ENCODE measurements at regions not wholly inside any gene's neighbourhood (a gene's known extent, or its start where the extent isn't known, plus 50 kb on each side); places are given as distances from the start of the nearest gene placed in this dataset.
A peak's percentile ranks its signal among the peaks of the same experiment; 100 is the strongest.

DNA sequence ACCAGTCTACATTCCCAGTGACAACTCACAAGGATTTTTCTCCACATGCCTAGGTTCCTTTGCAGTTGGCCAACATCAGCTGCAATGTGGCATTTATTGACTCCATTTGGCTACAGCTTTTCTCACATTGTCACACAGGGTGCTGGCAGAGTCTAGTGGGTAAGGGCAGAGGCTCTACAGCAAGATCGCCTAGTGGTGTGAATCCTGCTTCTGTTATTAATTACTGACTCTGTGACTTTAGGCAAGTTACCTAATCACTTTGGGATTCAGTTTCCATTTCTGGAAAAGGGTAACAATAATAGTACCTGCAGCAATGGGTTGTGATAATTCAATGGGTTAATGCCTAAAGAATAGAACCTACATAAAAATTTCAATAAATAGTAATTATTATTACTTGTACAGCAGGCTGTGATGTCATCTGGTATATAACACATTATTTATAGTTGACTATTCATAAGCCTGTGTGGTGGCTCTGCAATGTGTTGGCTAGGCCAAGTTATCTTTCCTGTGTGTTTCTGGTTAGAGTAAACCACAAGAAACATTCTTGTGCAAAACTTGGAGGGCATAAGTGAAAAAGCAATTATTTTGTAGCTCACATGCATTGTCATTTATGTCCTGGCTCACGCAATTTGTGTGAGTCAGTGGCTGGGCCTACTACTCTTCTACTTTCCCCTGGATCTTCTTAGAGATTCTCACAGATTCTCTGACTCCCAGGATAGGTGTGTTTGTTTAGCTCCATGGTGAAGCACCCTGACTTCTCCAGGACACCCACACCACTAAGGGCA is 59.5 kb downstream of the PTGS2 start:
- H3K4me1 ChIP-seq (ENCODE audit: control insufficient read depth, insufficient read depth, low read length) = peaks cover 2% of the 10 kb centered on the region; the same call in 1 of the 2 replicates
- no peak overlapping the region for H3K27ac ChIP-seq (ENCODE audit: low read length)
- WGBS (ENCODE audit: insufficient coverage, insufficient read length) = no CpG with 5 or more reads among the region's 2 CpGs
- DNase-seq (ENCODE audit: low read depth, low spot score) = no peak
- no peaks in the 10 kb centered on the region for H3K27me3 ChIP-seq (ENCODE audit: control insufficient read depth, insufficient read depth, low read length)
- no peaks in the 10 kb centered on the region for H3K36me3 ChIP-seq (ENCODE audit: control insufficient read depth, insufficient read depth, low read length)
- no peak overlapping the region for H3K4me3 ChIP-seq (ENCODE audit: low read length)
- H3K9me3 ChIP-seq (ENCODE audit: control insufficient read depth, insufficient read depth, low read length) = no peaks in the 10 kb centered on the region

DNA sequence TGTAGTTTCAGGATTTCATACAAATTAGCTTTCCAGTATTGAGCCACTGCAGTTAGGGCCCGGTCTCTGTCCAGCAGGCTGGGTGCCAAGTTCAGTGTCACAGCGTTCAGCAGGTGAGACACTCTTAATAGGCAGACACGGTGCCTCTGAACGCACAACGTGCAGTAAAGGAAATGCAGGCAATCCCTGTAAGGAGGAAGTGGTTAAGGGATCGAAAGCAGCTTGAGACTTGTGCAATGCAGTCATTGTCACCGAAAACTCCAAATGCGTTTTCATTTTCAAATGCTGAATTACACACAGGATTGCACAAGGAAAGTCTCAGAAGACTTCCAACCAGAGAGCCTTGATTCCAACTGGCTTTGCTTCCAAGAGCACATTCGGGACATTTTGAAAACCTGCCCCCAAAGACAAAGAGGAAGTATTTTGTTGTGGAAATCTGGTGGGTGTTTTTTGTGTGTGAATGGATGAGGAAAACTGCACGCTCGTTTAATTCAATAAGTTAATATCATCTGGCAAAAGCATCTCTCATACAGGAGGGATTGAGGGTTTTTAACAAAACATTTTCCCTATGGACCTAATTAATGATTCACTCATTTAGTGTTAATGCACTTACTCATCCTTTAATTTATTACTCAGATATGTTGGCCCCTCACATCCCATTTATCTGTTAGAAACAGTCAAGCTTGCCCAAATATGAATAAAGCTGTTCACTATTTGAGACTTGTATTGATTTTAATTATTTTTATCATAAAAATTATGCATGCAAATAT is 61.6 kb downstream of the PTGS2 start:
- no peaks in the 10 kb centered on the region for H3K36me3 ChIP-seq (ENCODE audit: control insufficient read depth, insufficient read depth, low read length)
- H3K27ac ChIP-seq (ENCODE audit: low read length) = no peak overlapping the region
- no CpG with 5 or more reads among the region's 11 CpGs for WGBS (ENCODE audit: insufficient coverage, insufficient read length)
- H3K9me3 ChIP-seq (ENCODE audit: control insufficient read depth, insufficient read depth, low read length) = no peaks in the 10 kb centered on the region
- no peaks in the 10 kb centered on the region for H3K27me3 ChIP-seq (ENCODE audit: control insufficient read depth, insufficient read depth, low read length)
- H3K4me3 ChIP-seq (ENCODE audit: low read length) = no peak overlapping the region
- DNase-seq (ENCODE audit: low read depth, low spot score) = no peak
- H3K4me1 ChIP-seq (ENCODE audit: control insufficient read depth, insufficient read depth, low read length) = peaks cover 2% of the 10 kb centered on the region; the same call in 1 of the 2 replicates

DNA sequence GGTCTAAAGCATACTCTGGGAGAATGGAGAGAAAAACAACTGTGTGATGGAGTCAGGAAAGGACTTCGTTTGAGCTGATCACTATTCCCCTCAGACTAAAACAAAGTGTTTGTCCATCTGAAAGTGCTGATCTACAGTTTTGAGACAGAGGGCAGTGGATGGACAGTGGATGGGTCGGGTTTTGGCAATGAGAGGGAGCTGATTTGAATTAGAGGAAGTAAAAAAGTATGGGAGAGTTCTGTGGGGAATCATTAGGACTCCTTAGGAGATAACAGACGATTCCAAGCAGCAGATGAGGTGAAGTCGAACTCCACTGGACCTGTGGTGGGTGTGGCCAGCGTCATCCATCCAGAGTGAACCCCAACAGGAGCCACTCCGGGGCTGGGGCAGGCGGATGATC is 62.3 kb downstream of the PTGS2 start:
- no peaks in the 10 kb centered on the region for H3K36me3 ChIP-seq (ENCODE audit: control insufficient read depth, insufficient read depth, low read length)
- no peak overlapping the region for H3K27ac ChIP-seq (ENCODE audit: low read length)
- peaks cover 2% of the 10 kb centered on the region; the same call in 1 of the 2 replicates for H3K4me1 ChIP-seq (ENCODE audit: control insufficient read depth, insufficient read depth, low read length)
- DNase-seq (ENCODE audit: low read depth, low spot score) = no peak
- no peaks in the 10 kb centered on the region for H3K27me3 ChIP-seq (ENCODE audit: control insufficient read depth, insufficient read depth, low read length)
- no CpG with 5 or more reads among the region's 7 CpGs for WGBS (ENCODE audit: insufficient coverage, insufficient read length)
- H3K4me3 ChIP-seq (ENCODE audit: low read length) = no peak overlapping the region
- no peaks in the 10 kb centered on the region for H3K9me3 ChIP-seq (ENCODE audit: control insufficient read depth, insufficient read depth, low read length)

DNA sequence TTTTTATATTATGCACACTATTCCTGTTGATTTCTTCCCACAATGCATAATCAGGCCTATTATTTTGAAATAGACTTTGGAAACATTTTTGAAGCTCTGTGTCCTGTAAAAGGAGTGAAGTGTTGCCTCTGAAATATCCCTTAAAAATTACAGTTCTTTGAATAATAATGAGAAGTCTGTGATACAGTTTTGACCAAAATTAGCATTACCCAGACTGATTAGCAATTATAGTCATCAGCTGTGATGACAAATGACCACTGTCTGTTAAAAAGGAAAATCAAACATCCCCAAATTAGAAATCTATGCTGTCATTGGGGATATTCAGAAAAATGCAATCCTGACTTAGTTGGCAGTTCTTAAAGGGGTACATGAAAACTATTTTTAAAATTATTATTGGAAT is 63.7 kb downstream of the PTGS2 start:
- Histone ChIP-seq H3K27me3 (ENCODE audit: control insufficient read depth, insufficient read depth, low read length) (no peaks in the 10 kb centered on the region), H3K36me3 (ENCODE audit: control insufficient read depth, insufficient read depth, low read length) (no peaks in the 10 kb centered on the region), H3K27ac (ENCODE audit: low read length) (no peak overlapping the region), H3K4me3 (ENCODE audit: low read length) (no peak overlapping the region), H3K9me3 (ENCODE audit: control insufficient read depth, insufficient read depth, low read length) (no peaks in the 10 kb centered on the region), H3K4me1 (ENCODE audit: control insufficient read depth, insufficient read depth, low read length) (peaks cover 2% of the 10 kb centered on the region; the same call in 1 of the 2 replicates)
- no peak for DNase-seq (ENCODE audit: low read depth, low spot score)

DNA sequence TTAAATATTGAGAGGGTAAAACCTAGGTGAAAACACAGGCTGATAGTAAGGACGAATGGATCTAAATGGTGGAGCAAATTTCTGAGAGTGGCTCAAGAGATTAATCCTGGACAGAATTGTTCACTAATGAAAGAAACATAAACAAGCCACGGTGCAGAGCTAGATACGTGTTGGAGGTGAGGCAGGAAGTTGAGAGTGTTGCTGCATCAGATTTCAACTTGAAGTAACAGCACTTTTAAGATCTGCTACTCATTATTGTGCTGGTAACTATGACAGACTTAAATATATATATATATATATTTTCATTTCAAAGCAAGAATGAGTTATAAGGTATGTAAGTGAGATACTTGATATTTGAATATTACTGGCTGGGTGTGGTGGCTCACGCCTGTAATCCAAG is 64.9 kb downstream of the PTGS2 start:
- Histone ChIP-seq H3K27me3 (ENCODE audit: control insufficient read depth, insufficient read depth, low read length) (no peaks in the 10 kb centered on the region), H3K9me3 (ENCODE audit: control insufficient read depth, insufficient read depth, low read length) (no peaks in the 10 kb centered on the region), H3K27ac (ENCODE audit: low read length) (no peak overlapping the region), H3K36me3 (ENCODE audit: control insufficient read depth, insufficient read depth, low read length) (no peaks in the 10 kb centered on the region), H3K4me1 (ENCODE audit: control insufficient read depth, insufficient read depth, low read length) (peaks cover 2% of the 10 kb centered on the region; the same call in 1 of the 2 replicates), H3K4me3 (ENCODE audit: low read length) (no peak overlapping the region)
- DNase-seq (ENCODE audit: low read depth, low spot score) = no peak
- WGBS (ENCODE audit: insufficient coverage, insufficient read length) = no CpG with 5 or more reads among the region's 4 CpGs

DNA sequence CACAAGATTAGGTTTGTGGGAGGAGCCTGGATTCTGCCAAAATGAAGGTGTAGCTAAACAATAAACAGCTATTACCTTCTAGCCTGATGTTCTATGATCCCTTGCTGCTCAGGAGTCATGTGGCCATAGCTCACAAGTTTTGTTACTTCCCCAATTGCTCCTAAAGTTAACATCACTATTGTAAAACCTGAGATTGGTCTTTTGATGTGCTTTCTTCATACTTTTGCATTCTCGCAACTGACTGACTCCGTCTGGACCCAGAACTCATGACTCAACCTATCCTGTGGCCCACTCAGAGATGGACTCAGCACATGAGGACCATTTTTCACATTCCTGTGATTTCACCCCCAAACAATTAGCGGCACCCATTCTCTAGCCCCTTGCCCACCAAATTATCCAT is 69.1 kb downstream of the PTGS2 start:
- WGBS (ENCODE audit: insufficient coverage, insufficient read length) = no CpG with 5 or more reads among the region's 3 CpGs
- Histone ChIP-seq H3K9me3 (ENCODE audit: control insufficient read depth, insufficient read depth, low read length) (no peaks in the 10 kb centered on the region), H3K36me3 (ENCODE audit: control insufficient read depth, insufficient read depth, low read length) (no peaks in the 10 kb centered on the region), H3K27ac (ENCODE audit: low read length) (no peak overlapping the region), H3K27me3 (ENCODE audit: control insufficient read depth, insufficient read depth, low read length) (no peaks in the 10 kb centered on the region), H3K4me3 (ENCODE audit: low read length) (no peak overlapping the region), H3K4me1 (ENCODE audit: control insufficient read depth, insufficient read depth, low read length) (no peaks in the 10 kb centered on the region)
- no peak for DNase-seq (ENCODE audit: low read depth, low spot score)

DNA sequence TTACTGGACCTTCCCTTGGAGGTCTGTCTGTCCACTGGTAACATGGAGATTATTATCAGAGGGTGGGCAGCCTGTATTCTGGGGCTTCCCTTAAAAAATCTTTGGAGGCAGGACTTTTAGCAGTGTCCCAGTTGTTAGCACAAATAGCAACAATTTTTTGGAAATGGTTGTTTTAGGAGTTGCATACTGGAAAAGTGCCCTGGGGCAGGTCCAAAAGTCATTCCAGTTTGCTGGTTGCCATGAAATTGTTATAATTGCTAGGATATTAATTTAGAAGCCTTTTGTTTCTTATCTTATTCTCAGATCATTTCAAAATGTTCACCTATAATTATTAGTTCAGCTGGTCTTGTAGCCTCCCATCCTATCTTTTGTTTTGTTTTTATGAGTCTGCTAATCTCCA is 71.0 kb downstream of the PTGS2 start:
- DNase-seq (ENCODE audit: low read depth, low spot score) = no peak
- H3K36me3 ChIP-seq (ENCODE audit: control insufficient read depth, insufficient read depth, low read length) = no peaks in the 10 kb centered on the region
- no peaks in the 10 kb centered on the region for H3K27me3 ChIP-seq (ENCODE audit: control insufficient read depth, insufficient read depth, low read length)
- H3K4me3 ChIP-seq (ENCODE audit: low read length) = no peak overlapping the region
- no peak overlapping the region for H3K27ac ChIP-seq (ENCODE audit: low read length)
- H3K4me1 ChIP-seq (ENCODE audit: control insufficient read depth, insufficient read depth, low read length) = peaks cover 1% of the 10 kb centered on the region; the same call in 1 of the 2 replicates
- no peaks in the 10 kb centered on the region for H3K9me3 ChIP-seq (ENCODE audit: control insufficient read depth, insufficient read depth, low read length)

DNA sequence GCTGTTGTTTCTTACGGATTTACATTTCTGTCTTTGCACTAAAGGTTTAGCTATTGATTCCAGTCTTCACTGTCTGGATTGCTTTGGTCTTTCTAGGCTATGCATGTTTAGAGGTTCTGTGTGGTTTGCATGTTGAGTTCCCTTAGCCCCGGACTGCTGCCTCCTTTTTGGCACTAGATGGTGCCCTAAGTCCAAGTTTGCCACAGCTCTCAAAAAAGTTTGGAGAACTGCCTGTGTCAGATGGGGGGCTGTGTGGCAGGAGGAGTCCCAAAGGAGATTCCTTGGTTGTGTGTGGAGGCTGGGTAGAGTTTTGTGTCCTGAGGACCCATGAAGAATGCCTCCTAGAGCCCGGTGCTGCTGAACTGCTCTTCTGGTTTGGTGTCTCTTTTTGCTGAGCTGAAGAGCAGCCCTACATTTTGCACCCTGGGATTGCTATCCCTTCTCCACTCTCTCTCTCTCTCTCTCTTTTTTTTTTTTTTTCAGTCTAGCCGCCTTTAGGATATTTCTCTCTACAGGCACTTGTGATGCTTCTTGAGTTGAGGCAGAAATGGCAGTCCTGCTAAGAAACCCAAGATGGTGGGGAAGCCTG is 74.4 kb downstream of the PTGS2 start:
- Histone ChIP-seq H3K9me3 (ENCODE audit: control insufficient read depth, insufficient read depth, low read length) (no peaks in the 10 kb centered on the region), H3K27ac (ENCODE audit: low read length) (no peak overlapping the region), H3K4me1 (ENCODE audit: control insufficient read depth, insufficient read depth, low read length) (peaks cover 1% of the 10 kb centered on the region; the same call in 1 of the 2 replicates), H3K36me3 (ENCODE audit: control insufficient read depth, insufficient read depth, low read length) (no peaks in the 10 kb centered on the region), H3K4me3 (ENCODE audit: low read length) (no peak overlapping the region), H3K27me3 (ENCODE audit: control insufficient read depth, insufficient read depth, low read length) (no peaks in the 10 kb centered on the region)
- DNase-seq (ENCODE audit: low read depth, low spot score) = peak; percentile 48
- WGBS (ENCODE audit: insufficient coverage, insufficient read length) = no CpG with 5 or more reads among the region's 4 CpGs

DNA sequence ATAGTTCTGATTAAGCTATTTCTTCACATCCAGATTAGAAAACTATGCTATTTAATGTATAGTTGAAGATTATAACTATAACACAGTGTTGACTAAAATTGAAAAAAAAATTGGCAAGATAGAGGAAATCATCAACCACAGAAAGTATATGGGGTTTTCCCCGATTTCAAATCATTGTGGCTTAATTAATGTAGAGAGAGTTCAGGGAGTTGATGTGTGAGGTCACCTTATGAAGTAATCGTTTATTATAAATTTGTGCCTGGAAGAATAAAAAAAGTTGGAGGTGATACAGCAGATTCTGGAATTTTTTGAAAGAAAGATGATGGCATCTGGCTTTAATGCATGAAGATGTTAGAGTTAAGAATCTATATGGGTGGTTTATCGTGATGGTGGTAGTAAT is 84.3 kb downstream of the PTGS2 start:
- Histone ChIP-seq H3K36me3 (ENCODE audit: control insufficient read depth, insufficient read depth, low read length) (no peaks in the 10 kb centered on the region), H3K27me3 (ENCODE audit: control insufficient read depth, insufficient read depth, low read length) (no peaks in the 10 kb centered on the region), H3K4me3 (ENCODE audit: low read length) (no peak overlapping the region), H3K9me3 (ENCODE audit: control insufficient read depth, insufficient read depth, low read length) (no peaks in the 10 kb centered on the region), H3K4me1 (ENCODE audit: control insufficient read depth, insufficient read depth, low read length) (no peaks in the 10 kb centered on the region), H3K27ac (ENCODE audit: low read length) (no peak overlapping the region)
- WGBS (ENCODE audit: insufficient coverage, insufficient read length) = 100% methylated on average over 2 of the region's 3 CpGs
- DNase-seq (ENCODE audit: low read depth, low spot score) = no peak

DNA sequence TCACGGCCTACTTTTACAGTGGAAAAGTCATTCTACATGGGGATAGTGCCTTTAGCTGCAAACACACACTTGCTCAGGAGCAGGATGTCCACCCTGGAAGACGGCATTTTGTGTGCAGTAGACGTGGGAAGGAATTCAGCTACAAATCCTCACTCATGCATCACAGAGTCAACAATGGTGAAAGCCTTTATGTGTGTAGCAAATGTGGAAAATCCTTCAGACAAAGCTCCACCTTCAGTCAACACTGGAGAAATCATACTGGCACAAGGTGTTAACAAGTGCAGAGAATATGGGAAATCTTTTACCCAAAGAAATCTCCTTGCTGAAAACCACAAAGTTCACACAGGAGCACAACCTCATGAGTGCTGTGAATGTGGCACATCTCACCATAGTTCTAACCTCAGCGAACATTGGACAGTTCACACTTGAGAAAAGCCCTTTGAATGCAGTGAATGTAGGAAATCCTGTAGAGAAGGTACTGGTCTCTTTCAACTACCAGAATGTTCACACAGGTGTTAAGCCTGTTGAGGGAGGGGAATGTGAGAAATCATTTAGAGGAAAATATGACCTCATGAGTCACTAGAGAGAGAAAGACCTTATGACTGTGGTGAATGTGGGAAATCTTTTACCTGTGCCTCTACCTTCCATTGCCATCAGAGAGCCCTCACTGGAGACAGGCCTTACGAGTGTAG is 101.8 kb downstream of the PTGS2 start:
- no peaks in the 10 kb centered on the region for H3K27me3 ChIP-seq (ENCODE audit: control insufficient read depth, insufficient read depth, low read length)
- peaks cover 1% of the 10 kb centered on the region; the same call in 1 of the 2 replicates for H3K9me3 ChIP-seq (ENCODE audit: control insufficient read depth, insufficient read depth, low read length)
- no peaks in the 10 kb centered on the region for H3K36me3 ChIP-seq (ENCODE audit: control insufficient read depth, insufficient read depth, low read length)
- H3K27ac ChIP-seq (ENCODE audit: low read length) = no peak overlapping the region
- DNase-seq (ENCODE audit: low read depth, low spot score) = no peak
- H3K4me1 ChIP-seq (ENCODE audit: control insufficient read depth, insufficient read depth, low read length) = no peaks in the 10 kb centered on the region
- no CpG with 5 or more reads among the region's 5 CpGs for WGBS (ENCODE audit: insufficient coverage, insufficient read length)
- no peak overlapping the region for H3K4me3 ChIP-seq (ENCODE audit: low read length)
